GM12878 (cell line): ENCODE measurements at regions not wholly inside any gene's neighbourhood (a gene's known extent, or its start where the extent isn't known, plus 50 kb on each side); places are given as distances from the start of the nearest gene placed in this dataset.

Experiments used
- EED ChIP-seq: sonication (generic); IDR thresholded peaks from 2 replicates; pipeline ENCODE4 v1.6.1; 2016; ENCODE audit warnings: antibody characterized with exemption, low read depth
- EGR1 ChIP-seq, 2 experiments: IDR thresholded peaks; 1 replicate in 1 of 2; 2 replicates in 1 of 2; pipeline ENCODE4 v1.6.1; 2011 to 2012; ENCODE audit warnings: low read depth in 2 of 2, low read length in 2 of 2, borderline replicate concordance in 1 of 2, mild to moderate bottlenecking in 1 of 2, moderate library complexity in 1 of 2
- MEF2A ChIP-seq: IDR thresholded peaks from 2 replicates; pipeline ENCODE4 v1.6.1; 2011; ENCODE audit warnings: low read depth, mild to moderate bottlenecking, low read length, moderate library complexity; ENCODE audit not compliant: insufficient read depth
- MEF2B ChIP-seq: fragments of 450-650 bp; IDR thresholded peaks from 2 replicates; pipeline ENCODE4 v1.6.1; 2018; ENCODE audit warnings: mild to moderate bottlenecking, moderate library complexity; ENCODE audit not compliant: partially characterized antibody, poor library complexity, severe bottlenecking
- NFIC ChIP-seq: IDR thresholded peaks from 2 replicates; pipeline ENCODE4 v1.6.1; 2012; ENCODE audit warnings: low read depth, mild to moderate bottlenecking, inconsistent platforms, low read length, moderate library complexity
- POLR2A ChIP-seq: IDR thresholded peaks from 2 replicates; pipeline ENCODE4 v1.6.1; 2011; ENCODE audit warnings: low read depth, mild to moderate bottlenecking, low read length
- RAD51 ChIP-seq: fragments of 450-650 bp; IDR thresholded peaks from 2 replicates; pipeline ENCODE4 v1.6.1; 2016; ENCODE audit warnings: moderate library complexity, mild to moderate bottlenecking, inconsistent platforms
- SREBF1 ChIP-seq: IDR thresholded peaks from 2 replicates; pipeline ENCODE4 v1.6.1; 2012; ENCODE audit warnings: mild to moderate bottlenecking, low read length
- TF ChIP-seq, protein P1 (sequence below): fragments of 450-650 bp; IDR thresholded peaks from 2 replicates; pipeline ENCODE4 v1.6.1; 2017; ENCODE audit warnings: mild to moderate bottlenecking, low read depth, inconsistent platforms; ENCODE audit not compliant: poor library complexity, severe bottlenecking
- TF ChIP-seq, protein P2 (sequence below): fragments of 450-650 bp; IDR thresholded peaks from 2 replicates; pipeline ENCODE4 v1.6.1; 2016; ENCODE audit warnings: mild to moderate bottlenecking
- TF ChIP-seq, protein P3 (sequence below): IDR thresholded peaks from 2 replicates; pipeline ENCODE4 v1.6.1; 2011; ENCODE audit warnings: low read depth, low read length, improper control_type of control experiment, borderline replicate concordance

DNA sequence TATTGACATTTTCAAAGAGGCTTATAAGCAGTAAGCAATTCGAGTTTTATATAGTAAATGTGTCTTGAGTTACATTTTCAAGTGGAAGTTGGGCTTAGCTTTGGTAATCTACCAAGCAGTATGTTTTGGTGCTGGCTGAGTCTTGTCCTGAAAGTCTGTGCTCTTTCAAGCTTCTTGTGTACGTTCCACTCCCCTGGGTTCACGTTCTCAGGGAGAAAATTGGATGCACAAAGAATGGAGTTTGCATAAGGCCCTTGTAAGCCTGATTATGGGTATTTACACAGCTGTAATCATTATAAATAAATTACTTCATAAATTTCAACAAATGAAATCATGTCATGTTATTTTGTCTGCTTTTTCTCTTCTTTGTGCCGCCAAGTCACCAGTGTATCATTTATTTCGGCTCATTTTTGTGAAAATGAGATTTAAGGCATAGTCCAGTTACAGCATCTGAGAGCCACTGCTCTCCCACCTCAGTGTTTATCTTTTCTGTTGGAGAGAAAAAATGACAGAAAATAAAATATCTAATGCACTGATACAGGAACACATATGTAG, 262.5 kb downstream of the BTBD3 start (continued):
- TF ChIP-seq, protein P1, sequence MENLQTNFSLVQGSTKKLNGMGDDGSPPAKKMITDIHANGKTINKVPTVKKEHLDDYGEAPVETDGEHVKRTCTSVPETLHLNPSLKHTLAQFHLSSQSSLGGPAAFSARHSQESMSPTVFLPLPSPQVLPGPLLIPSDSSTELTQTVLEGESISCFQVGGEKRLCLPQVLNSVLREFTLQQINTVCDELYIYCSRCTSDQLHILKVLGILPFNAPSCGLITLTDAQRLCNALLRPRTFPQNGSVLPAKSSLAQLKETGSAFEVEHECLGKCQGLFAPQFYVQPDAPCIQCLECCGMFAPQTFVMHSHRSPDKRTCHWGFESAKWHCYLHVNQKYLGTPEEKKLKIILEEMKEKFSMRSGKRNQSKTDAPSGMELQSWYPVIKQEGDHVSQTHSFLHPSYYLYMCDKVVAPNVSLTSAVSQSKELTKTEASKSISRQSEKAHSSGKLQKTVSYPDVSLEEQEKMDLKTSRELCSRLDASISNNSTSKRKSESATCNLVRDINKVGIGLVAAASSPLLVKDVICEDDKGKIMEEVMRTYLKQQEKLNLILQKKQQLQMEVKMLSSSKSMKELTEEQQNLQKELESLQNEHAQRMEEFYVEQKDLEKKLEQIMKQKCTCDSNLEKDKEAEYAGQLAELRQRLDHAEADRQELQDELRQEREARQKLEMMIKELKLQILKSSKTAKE, result no peak
- no peak for TF ChIP-seq EGR1 (IDR thresholded peaks at IDR 0.05; ENCODE audit: borderline replicate concordance in 1 of 2, low read depth in 2 of 2, low read length in 2 of 2)
- TF ChIP-seq SREBF1, result no peak
- TF ChIP-seq POLR2A, result no peak
- no peak for TF ChIP-seq NFIC
- TF ChIP-seq MEF2A, result no peak
- no peak for TF ChIP-seq MEF2B
- TF ChIP-seq, protein P2, sequence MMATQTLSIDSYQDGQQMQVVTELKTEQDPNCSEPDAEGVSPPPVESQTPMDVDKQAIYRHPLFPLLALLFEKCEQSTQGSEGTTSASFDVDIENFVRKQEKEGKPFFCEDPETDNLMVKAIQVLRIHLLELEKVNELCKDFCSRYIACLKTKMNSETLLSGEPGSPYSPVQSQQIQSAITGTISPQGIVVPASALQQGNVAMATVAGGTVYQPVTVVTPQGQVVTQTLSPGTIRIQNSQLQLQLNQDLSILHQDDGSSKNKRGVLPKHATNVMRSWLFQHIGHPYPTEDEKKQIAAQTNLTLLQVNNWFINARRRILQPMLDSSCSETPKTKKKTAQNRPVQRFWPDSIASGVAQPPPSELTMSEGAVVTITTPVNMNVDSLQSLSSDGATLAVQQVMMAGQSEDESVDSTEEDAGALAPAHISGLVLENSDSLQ, result no peak
- no peak for TF ChIP-seq RAD51
- TF ChIP-seq EED, result no peak
- TF ChIP-seq, protein P3, sequence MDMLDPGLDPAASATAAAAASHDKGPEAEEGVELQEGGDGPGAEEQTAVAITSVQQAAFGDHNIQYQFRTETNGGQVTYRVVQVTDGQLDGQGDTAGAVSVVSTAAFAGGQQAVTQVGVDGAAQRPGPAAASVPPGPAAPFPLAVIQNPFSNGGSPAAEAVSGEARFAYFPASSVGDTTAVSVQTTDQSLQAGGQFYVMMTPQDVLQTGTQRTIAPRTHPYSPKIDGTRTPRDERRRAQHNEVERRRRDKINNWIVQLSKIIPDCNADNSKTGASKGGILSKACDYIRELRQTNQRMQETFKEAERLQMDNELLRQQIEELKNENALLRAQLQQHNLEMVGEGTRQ, result no peak
